ENCODE measurements at regions not wholly inside any gene's neighbourhood (a gene's known extent, or its start where the extent isn't known, plus 50 kb on each side); places are given as distances from the start of the nearest gene placed in this dataset.

DNA sequence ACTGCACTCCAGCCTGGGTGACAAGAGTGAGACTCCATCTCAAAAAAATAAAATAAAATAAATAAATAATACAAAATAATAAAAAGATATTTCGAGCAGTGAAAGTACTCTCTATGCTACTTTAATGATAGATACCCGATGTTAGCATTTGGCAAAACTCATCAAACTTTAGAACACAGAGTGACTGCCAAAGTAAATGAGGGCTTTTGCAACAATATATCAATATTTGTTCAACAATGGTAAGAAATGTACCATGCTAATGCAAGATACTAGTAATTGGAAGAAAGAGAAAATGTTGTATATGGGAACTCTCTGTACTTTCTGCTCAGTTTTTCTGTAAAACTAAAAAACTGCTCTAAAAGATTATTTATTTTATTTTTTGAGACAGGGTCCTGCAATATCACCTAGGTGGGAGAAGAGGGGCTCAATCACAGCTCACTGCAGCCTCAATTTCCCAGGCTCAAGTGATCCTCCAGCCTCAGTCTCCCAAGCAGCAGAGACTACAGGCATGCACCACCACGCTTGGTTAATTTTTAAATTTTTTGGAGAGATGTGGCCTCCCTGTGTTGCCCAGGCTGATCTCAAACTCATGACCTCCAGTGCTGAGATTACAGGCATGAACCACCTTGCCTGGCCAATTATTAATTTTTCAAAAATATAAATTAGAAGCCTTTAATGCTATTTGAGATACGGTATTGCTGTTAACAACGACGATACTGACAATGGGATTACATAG lies 650.5 kb upstream of the NR2F2 start:
- Histone ChIP-seq H3K27ac (replicated peaks) (no peak overlapping the region), H3K27me3 (ENCODE audit: insufficient read depth, poor library complexity, severe bottlenecking) (no peaks in the 10 kb centered on the region)
- DNase-seq (ENCODE audit: low read depth in 1 of 2, low spot score in 1 of 2): no peak

DNA sequence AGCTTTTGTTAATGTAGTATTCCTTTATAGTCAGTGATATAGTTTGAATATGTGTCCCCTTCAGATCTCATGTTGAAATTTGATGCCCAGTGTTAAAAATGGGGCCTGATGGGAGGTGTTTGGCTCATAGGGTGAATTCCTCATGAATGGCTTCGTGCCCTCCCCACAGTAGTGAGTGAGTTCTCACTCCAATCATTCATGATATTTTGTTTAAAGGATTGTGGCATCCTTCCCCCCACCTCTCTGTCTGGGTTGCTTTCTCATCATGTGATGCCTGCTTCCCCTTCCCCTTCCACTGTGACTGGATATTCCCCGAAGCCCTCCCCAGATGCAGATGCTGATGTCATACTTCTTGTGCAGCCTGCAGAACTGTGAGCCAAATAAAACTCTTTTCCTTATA lies 649.8 kb upstream of the NR2F2 start:
- Histone ChIP-seq H3K27ac (replicated peaks) (no peak overlapping the region), H3K4me3 (replicated peaks; ENCODE audit: insufficient read depth, low read length) (no peak overlapping the region), H3K27me3 (ENCODE audit: insufficient read depth, poor library complexity, severe bottlenecking) (no peaks in the 10 kb centered on the region)
- DNase-seq (ENCODE audit: low read depth in 1 of 2, low spot score in 1 of 2): no peak
- TF ChIP-seq SPI1 (IDR thresholded peaks at IDR 0.05; ENCODE audit: borderline replicate concordance, low read depth) (no peak), GABPA (IDR thresholded peaks at IDR 0.05; ENCODE audit: low read depth) (no peak), CTCF (IDR thresholded peaks at IDR 0.05; ENCODE audit: insufficient read depth, low read length) (no peak), POLR2AphosphoS5 (IDR thresholded peaks at IDR 0.05; ENCODE audit: low read depth) (no peak)
- TF ChIP-seq, protein P1, sequence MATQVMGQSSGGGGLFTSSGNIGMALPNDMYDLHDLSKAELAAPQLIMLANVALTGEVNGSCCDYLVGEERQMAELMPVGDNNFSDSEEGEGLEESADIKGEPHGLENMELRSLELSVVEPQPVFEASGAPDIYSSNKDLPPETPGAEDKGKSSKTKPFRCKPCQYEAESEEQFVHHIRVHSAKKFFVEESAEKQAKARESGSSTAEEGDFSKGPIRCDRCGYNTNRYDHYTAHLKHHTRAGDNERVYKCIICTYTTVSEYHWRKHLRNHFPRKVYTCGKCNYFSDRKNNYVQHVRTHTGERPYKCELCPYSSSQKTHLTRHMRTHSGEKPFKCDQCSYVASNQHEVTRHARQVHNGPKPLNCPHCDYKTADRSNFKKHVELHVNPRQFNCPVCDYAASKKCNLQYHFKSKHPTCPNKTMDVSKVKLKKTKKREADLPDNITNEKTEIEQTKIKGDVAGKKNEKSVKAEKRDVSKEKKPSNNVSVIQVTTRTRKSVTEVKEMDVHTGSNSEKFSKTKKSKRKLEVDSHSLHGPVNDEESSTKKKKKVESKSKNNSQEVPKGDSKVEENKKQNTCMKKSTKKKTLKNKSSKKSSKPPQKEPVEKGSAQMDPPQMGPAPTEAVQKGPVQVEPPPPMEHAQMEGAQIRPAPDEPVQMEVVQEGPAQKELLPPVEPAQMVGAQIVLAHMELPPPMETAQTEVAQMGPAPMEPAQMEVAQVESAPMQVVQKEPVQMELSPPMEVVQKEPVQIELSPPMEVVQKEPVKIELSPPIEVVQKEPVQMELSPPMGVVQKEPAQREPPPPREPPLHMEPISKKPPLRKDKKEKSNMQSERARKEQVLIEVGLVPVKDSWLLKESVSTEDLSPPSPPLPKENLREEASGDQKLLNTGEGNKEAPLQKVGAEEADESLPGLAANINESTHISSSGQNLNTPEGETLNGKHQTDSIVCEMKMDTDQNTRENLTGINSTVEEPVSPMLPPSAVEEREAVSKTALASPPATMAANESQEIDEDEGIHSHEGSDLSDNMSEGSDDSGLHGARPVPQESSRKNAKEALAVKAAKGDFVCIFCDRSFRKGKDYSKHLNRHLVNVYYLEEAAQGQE (IDR thresholded peaks at IDR 0.05; ENCODE audit: insufficient replicate concordance, low read depth): no peak

More for the DNA sequence above, 650.5 kb upstream of the NR2F2 start:
- no peak overlapping the region for H3K4me3 ChIP-seq (replicated peaks; ENCODE audit: insufficient read depth, low read length)
- TF ChIP-seq GABPA (IDR thresholded peaks at IDR 0.05; ENCODE audit: low read depth): no peak
- TF ChIP-seq SPI1 (IDR thresholded peaks at IDR 0.05; ENCODE audit: borderline replicate concordance, low read depth): no peak
- no peak for TF ChIP-seq CTCF (IDR thresholded peaks at IDR 0.05; ENCODE audit: insufficient read depth, low read length)
- TF ChIP-seq, protein P1 (IDR thresholded peaks at IDR 0.05; ENCODE audit: insufficient replicate concordance, low read depth): no peak
- no peak for TF ChIP-seq POLR2AphosphoS5 (IDR thresholded peaks at IDR 0.05; ENCODE audit: low read depth)

DNA sequence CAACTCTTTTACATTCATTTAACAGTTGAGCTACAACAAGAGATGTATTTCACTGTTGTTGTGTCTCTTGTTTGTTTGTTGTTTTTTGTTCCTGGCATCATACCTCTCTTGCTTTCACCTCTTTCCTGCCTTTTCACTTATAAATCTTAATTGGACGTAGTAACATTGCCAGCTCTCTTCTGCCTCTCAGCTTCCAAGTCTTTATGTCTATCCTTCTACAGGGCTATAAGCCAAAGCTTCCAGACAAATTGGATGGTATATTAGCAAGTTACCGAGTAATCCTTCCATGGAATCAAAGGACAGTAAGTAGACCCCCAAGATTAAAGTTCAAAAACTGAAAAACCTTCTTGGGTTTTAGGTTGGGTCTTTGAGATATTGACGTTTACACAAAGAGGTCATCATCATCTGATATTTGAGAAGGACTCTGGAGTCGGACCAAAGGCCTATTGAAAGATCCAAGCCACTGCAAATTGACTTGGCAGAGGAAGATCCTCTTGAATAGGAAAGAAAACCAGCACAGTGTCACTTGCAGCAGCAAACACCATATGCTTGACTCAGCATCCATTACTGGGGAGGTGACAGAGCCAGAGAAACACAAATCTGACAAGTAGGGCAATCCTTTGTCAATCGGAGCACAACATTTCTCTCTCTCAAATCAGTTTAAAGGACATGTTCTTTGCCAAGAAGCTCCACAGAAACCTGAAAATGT lies 648.5 kb upstream of the NR2F2 start:
- TF ChIP-seq, protein P1 (IDR thresholded peaks at IDR 0.05; ENCODE audit: insufficient replicate concordance, low read depth): no peak
- TF ChIP-seq GABPA (IDR thresholded peaks at IDR 0.05; ENCODE audit: low read depth) (no peak), SPI1 (IDR thresholded peaks at IDR 0.05; ENCODE audit: borderline replicate concordance, low read depth) (no peak), CTCF (IDR thresholded peaks at IDR 0.05; ENCODE audit: insufficient read depth, low read length) (no peak), POLR2AphosphoS5 (IDR thresholded peaks at IDR 0.05; ENCODE audit: low read depth) (no peak)
- Histone ChIP-seq H3K27me3 (ENCODE audit: insufficient read depth, poor library complexity, severe bottlenecking) (no peaks in the 10 kb centered on the region), H3K4me3 (replicated peaks; ENCODE audit: insufficient read depth, low read length) (no peak overlapping the region), H3K27ac (replicated peaks) (no peak overlapping the region)
- DNase-seq (ENCODE audit: low read depth in 1 of 2, low spot score in 1 of 2): no peak
